Peyer's patch (tissue), 4 donors: ENCODE measurements at regions not wholly inside any gene's neighbourhood (a gene's known extent, or its start where the extent isn't known, plus 50 kb on each side); places are given as distances from the start of the nearest gene placed in this dataset.

ENCODE experiments used
- POLR2A ChIP-seq, 2 donors: fragments of 450-650 bp; IDR thresholded peaks; one replicate each; pipeline ENCODE4 v1.5.1; 2017; ENCODE audit warnings: antibody characterized with exemption in 2 of 2, mild to moderate bottlenecking in 2 of 2, moderate library complexity in 2 of 2
- TF ChIP-seq, protein P1 (sequence below), 6 experiments: fragments of 450-650 bp in 4 of 6; fragments of 200-600 bp in 2 of 6; sonication (generic) in 1 of 6; IDR thresholded peaks; one replicate each; pipeline ENCODE4 v1.5.1; 2017 to 2019; ENCODE audit warnings: antibody characterized with exemption in 6 of 6, mild to moderate bottlenecking in 3 of 6, moderate library complexity in 1 of 6

DNA sequence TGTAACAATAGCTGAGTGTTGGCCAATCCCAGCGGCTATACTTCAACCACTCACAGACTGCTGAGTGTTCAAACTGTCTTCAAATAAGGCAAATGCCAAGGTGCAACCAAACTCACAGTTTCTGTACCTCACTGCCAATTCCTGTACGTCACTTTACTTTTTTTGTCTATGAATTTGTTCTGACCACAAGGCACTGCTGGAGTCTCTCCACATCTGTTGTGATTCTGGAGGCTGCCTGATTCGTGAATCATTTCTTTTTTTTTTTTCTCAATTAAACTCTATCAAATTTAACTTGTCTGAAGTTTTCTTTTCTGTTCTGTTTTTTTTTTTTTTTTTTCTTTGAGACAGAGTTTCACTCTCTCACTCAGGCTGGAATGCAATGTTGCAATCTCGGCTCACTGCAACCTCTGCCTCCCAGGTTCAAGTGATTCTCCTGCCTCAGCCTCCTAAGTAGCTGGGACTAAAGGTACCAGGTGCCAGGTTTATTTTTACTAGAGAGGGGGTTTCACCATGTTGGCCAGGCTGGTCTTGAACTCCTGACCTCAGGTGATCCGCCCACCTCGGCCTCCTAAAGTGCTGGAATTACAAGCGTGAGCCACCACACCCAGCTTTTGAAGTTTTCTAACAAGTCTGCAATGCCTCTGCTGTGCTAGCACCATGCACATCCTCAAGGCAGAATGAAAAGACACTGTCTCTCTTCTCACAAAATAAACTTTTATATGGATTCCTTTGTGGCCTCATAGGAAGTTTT is 401.7 kb downstream of the IRS2 start:
- TF ChIP-seq, protein P1, sequence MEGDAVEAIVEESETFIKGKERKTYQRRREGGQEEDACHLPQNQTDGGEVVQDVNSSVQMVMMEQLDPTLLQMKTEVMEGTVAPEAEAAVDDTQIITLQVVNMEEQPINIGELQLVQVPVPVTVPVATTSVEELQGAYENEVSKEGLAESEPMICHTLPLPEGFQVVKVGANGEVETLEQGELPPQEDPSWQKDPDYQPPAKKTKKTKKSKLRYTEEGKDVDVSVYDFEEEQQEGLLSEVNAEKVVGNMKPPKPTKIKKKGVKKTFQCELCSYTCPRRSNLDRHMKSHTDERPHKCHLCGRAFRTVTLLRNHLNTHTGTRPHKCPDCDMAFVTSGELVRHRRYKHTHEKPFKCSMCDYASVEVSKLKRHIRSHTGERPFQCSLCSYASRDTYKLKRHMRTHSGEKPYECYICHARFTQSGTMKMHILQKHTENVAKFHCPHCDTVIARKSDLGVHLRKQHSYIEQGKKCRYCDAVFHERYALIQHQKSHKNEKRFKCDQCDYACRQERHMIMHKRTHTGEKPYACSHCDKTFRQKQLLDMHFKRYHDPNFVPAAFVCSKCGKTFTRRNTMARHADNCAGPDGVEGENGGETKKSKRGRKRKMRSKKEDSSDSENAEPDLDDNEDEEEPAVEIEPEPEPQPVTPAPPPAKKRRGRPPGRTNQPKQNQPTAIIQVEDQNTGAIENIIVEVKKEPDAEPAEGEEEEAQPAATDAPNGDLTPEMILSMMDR (IDR thresholded peaks at IDR 0.05): no peak
- no peak for TF ChIP-seq POLR2A (IDR thresholded peaks at IDR 0.05)
